ENCODE measurements at regions not wholly inside any gene's neighbourhood (a gene's known extent, or its start where the extent isn't known, plus 50 kb on each side); places are given as distances from the start of the nearest gene placed in this dataset.

DNA sequence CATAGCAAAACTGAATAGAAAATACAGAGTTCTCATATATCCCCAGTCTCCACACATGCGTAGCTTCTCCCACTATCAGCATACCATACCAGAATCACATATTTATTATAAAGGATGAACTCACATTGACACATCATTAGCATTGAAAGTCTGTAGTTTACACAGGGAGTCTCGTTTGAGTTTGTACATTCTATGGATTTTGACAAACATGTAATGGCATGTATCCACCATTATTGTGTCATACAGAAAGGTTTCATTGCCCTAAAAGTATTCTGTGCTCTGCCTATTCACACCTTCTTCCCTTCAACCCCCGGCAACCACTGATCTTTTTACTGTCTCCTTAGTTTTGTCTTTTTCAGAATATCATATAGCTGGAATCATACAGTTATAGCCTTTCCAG lies 562.4 kb downstream of the KCTD8 start:
- intact Hi-C loops (cut with micrococcal nuclease) (no loop called here), in situ Hi-C loops (cut with MboI) (no loop called here)
- TF ChIP-seq ELF4 (CRISPR knock-in tag; IDR thresholded peaks at IDR 0.05) (no peak), NFRKB (IDR thresholded peaks at IDR 0.05; ENCODE audit: low read depth) (no peak), SMAD4 (CRISPR knock-in tag; conservative IDR thresholded peaks at IDR 0.05) (no peak), GATAD2A (IDR thresholded peaks at IDR 0.05) (no peak), FOXK2 (conservative IDR thresholded peaks at IDR 0.05 in 1 of 2, IDR thresholded peaks at IDR 0.05 in 1 of 2; ENCODE audit: low read depth in 2 of 2) (no peak), ZNF217 (CRISPR knock-in tag; IDR thresholded peaks at IDR 0.05) (no peak), YY1 (IDR thresholded peaks at IDR 0.05; ENCODE audit: borderline replicate concordance in 1 of 3, control insufficient read depth in 1 of 3, extremely low read depth in 1 of 3, insufficient read depth in 3 of 3, insufficient read length in 1 of 3, insufficient replicate concordance in 2 of 3, low read depth in 1 of 3, low read length in 2 of 3) (no peak), CREB1 (IDR thresholded peaks at IDR 0.05) (no peak), CREB1 (CRISPR knock-in tag; IDR thresholded peaks at IDR 0.05) (no peak), MEF2D (tag; conservative IDR thresholded peaks at IDR 0.05; ENCODE audit: low read depth) (no peak)
- TF ChIP-seq, protein P1, sequence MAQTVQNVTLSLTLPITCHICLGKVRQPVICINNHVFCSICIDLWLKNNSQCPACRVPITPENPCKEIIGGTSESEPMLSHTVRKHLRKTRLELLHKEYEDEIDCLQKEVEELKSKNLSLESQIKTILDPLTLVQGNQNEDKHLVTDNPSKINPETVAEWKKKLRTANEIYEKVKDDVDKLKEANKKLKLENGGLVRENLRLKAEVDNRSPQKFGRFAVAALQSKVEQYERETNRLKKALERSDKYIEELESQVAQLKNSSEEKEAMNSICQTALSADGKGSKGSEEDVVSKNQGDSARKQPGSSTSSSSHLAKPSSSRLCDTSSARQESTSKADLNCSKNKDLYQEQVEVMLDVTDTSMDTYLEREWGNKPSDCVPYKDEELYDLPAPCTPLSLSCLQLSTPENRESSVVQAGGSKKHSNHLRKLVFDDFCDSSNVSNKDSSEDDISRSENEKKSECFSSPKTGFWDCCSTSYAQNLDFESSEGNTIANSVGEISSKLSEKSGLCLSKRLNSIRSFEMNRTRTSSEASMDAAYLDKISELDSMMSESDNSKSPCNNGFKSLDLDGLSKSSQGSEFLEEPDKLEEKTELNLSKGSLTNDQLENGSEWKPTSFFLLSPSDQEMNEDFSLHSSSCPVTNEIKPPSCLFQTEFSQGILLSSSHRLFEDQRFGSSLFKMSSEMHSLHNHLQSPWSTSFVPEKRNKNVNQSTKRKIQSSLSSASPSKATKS (CRISPR knock-in tag; IDR thresholded peaks at IDR 0.05): no peak
- H3K9ac ChIP-seq (ENCODE audit: insufficient read depth in 1 of 2, low read depth in 2 of 2, low read length in 2 of 2): no peak overlapping the region
- H2AFZ ChIP-seq (ENCODE audit: low read depth, low read length): no peak overlapping the region
- ATAC-seq (no peak), DNase-seq (ENCODE audit: extremely low read depth in 1 of 4, low spot score in 3 of 4) (no peak), FAIRE-seq (no peak)
- no TSS peak for BruUV-seq (replicated peaks)
- no peak overlapping the region for H3K4me3 ChIP-seq
- H3K27me3 ChIP-seq (ENCODE audit: control insufficient read depth in 2 of 2, insufficient read depth in 2 of 2, low read length in 2 of 2): no peaks in the 10 kb centered on the region
- CTCF ChIA-PET (ENCODE audit: low intra/inter-chr PET ratio): no interaction called here
- no peaks in the 10 kb centered on the region for H3K4me1 ChIP-seq (replicated peaks in 1 of 2; ENCODE audit: control insufficient read depth in 2 of 2, insufficient read depth in 2 of 2, low read length in 2 of 2)
- no peaks in the 10 kb centered on the region for H4K20me1 ChIP-seq (replicated peaks; ENCODE audit: control insufficient read depth, insufficient read depth, low read length)
- H3K9me3 ChIP-seq (replicated peaks; ENCODE audit: control insufficient read depth, insufficient read depth, low read depth, low read length): no peaks in the 10 kb centered on the region
- no peak overlapping the region for H3K27ac ChIP-seq (ENCODE audit: extremely low read depth, low read depth, low read length)
- no peaks in the 10 kb centered on the region for H3K9me1 ChIP-seq (ENCODE audit: control insufficient read depth, insufficient read depth, low read length)
- no peak overlapping the region for H3K4me2 ChIP-seq (ENCODE audit: insufficient read depth, low read length)
- WGBS (ENCODE audit: insufficient coverage, low coverage, missing lambda C conversion rate): 0% methylated on average over 3 of the region's 3 CpGs
- H3K79me2 ChIP-seq (ENCODE audit: control insufficient read depth, insufficient read depth, low read length): no peaks in the 10 kb centered on the region
- POLR2A ChIA-PET: no interaction called here
- H3K36me3 ChIP-seq (ENCODE audit: control insufficient read depth, insufficient read depth, low read length): no peaks in the 10 kb centered on the region
